ENCODE measurements at regions not wholly inside any gene's neighbourhood (a gene's known extent, or its start where the extent isn't known, plus 50 kb on each side); places are given as distances from the start of the nearest gene placed in this dataset.

GRCh38 chr4:86506591-86506990 lies 87.5 kb upstream of the PTPN13 start:
- TF ChIP-seq CTCF (IDR thresholded peaks at IDR 0.05), result no peak
- TF ChIP-seq POLR2A (IDR thresholded peaks at IDR 0.05), result no peak
- TF ChIP-seq POLR2AphosphoS5 (IDR thresholded peaks at IDR 0.05), result no peak
